Fibroblast of lung (primary cell): ENCODE measurements at regions not wholly inside any gene's neighbourhood (a gene's known extent, or its start where the extent isn't known, plus 50 kb on each side); places are given as distances from the start of the nearest gene placed in this dataset.

Experiments
- DNase-seq, 2 donors: peaks; one replicate each; pipeline versions ENCODE4 v3.0.0 to v3.0.0-alpha.2; 2010; ENCODE audit warnings: low read depth in 2 of 2
- H2AFZ ChIP-seq: 2 replicates; pipeline ENCODE4 v1.5.1; 2012; ENCODE audit warnings: low read length, control low read depth, inconsistent platforms
- H3K27ac ChIP-seq: 2 replicates; pipeline ENCODE4 v1.5.1; 2011; ENCODE audit warnings: low read length, control low read depth; ENCODE audit not compliant: insufficient read depth
- H3K27me3 ChIP-seq: 2 replicates; pipeline ENCODE4 v1.5.1; 2011; ENCODE audit warnings: mild to moderate bottlenecking, low read length; ENCODE audit not compliant: control insufficient read depth, insufficient read depth
- H3K36me3 ChIP-seq: 2 replicates; pipeline ENCODE4 v1.5.1; 2011; ENCODE audit warnings: low read length; ENCODE audit not compliant: control insufficient read depth, insufficient read depth
- H3K4me1 ChIP-seq: 2 replicates; pipeline ENCODE4 v1.5.1; 2011; ENCODE audit warnings: low read length; ENCODE audit not compliant: control insufficient read depth, insufficient read depth; ENCODE audit errors: extremely low read depth
- H3K4me2 ChIP-seq: 2 replicates; pipeline ENCODE4 v1.5.1; 2011; ENCODE audit warnings: low read length, control low read depth; ENCODE audit not compliant: insufficient read depth; ENCODE audit errors: extremely low read depth
- H3K4me3 ChIP-seq, 4 experiments: fragments of 200-600 bp in 1 of 4; sonication (generic) in 1 of 4; replicated peaks in 1 of 4; 2 replicates each; pipeline ENCODE4 v1.5.1; 2011 to 2016; ENCODE audit warnings: low read length in 4 of 4, low read depth in 3 of 4, mild to moderate bottlenecking in 3 of 4, control low read depth in 2 of 4, inconsistent platforms in 1 of 4, mixed read lengths in 1 of 4; ENCODE audit not compliant: insufficient read depth in 1 of 4; ENCODE audit errors: control extremely low read depth in 1 of 4
- H3K79me2 ChIP-seq: 2 replicates; pipeline ENCODE4 v1.5.1; 2012; ENCODE audit warnings: mild to moderate bottlenecking, low read length, inconsistent platforms; ENCODE audit not compliant: control insufficient read depth, insufficient read depth
- H3K9ac ChIP-seq: 2 replicates; pipeline ENCODE4 v1.5.1; 2011; ENCODE audit warnings: mild to moderate bottlenecking, low read length, control low read depth; ENCODE audit not compliant: insufficient read depth
- H3K9me3 ChIP-seq: 2 replicates; pipeline ENCODE4 v1.5.1; 2012; ENCODE audit warnings: low read depth, low read length; ENCODE audit not compliant: control insufficient read depth, insufficient read depth
- H4K20me1 ChIP-seq: 2 replicates; pipeline ENCODE4 v1.5.1; 2011; ENCODE audit warnings: low read length; ENCODE audit not compliant: control insufficient read depth, insufficient read depth; ENCODE audit errors: extremely low read depth
- EZH2 ChIP-seq: IDR thresholded peaks from 2 replicates; pipeline ENCODE4 v1.5.1; 2012; ENCODE audit warnings: low read length, control low read depth, mild to moderate bottlenecking; ENCODE audit errors: missing control alignments
- TF ChIP-seq, protein P1 (sequence below), 2 donors: IDR thresholded peaks in 1 of 2; conservative IDR thresholded peaks in 1 of 2; 1 replicate in 1 of 2; 2 replicates in 1 of 2; pipeline ENCODE4 v1.5.1; 2011 to 2012; ENCODE audit warnings: low read length in 2 of 2, control low read depth in 1 of 2, inconsistent platforms in 1 of 2, low read depth in 1 of 2, mild to moderate bottlenecking in 1 of 2

- TF ChIP-seq EZH2 = no peak
- TF ChIP-seq, protein P1, sequence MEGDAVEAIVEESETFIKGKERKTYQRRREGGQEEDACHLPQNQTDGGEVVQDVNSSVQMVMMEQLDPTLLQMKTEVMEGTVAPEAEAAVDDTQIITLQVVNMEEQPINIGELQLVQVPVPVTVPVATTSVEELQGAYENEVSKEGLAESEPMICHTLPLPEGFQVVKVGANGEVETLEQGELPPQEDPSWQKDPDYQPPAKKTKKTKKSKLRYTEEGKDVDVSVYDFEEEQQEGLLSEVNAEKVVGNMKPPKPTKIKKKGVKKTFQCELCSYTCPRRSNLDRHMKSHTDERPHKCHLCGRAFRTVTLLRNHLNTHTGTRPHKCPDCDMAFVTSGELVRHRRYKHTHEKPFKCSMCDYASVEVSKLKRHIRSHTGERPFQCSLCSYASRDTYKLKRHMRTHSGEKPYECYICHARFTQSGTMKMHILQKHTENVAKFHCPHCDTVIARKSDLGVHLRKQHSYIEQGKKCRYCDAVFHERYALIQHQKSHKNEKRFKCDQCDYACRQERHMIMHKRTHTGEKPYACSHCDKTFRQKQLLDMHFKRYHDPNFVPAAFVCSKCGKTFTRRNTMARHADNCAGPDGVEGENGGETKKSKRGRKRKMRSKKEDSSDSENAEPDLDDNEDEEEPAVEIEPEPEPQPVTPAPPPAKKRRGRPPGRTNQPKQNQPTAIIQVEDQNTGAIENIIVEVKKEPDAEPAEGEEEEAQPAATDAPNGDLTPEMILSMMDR (conservative IDR thresholded peaks at IDR 0.05 in 1 of 2, IDR thresholded peaks at IDR 0.05 in 1 of 2; ENCODE audit: low read depth in 1 of 2, low read length in 2 of 2) = no peak
- H3K36me3 ChIP-seq = no peaks in the 10 kb centered on the region
- no peak overlapping the region for H3K27ac ChIP-seq
- no peaks in the 10 kb centered on the region for H3K79me2 ChIP-seq
- H3K4me2 ChIP-seq = no peak overlapping the region
- no peak overlapping the region for H3K4me3 ChIP-seq
- no peaks in the 10 kb centered on the region for H4K20me1 ChIP-seq
- H2AFZ ChIP-seq = no peak overlapping the region
- no peak overlapping the region for H3K9ac ChIP-seq
- H3K27me3 ChIP-seq = no peaks in the 10 kb centered on the region
- H3K9me3 ChIP-seq = no peaks in the 10 kb centered on the region
- DNase-seq = no peak
- H3K4me1 ChIP-seq = no peaks in the 10 kb centered on the region
Observed at GRCh38 chr2:198231562-198231961, 427.2 kb downstream of the PLCL1 start.

DNA sequence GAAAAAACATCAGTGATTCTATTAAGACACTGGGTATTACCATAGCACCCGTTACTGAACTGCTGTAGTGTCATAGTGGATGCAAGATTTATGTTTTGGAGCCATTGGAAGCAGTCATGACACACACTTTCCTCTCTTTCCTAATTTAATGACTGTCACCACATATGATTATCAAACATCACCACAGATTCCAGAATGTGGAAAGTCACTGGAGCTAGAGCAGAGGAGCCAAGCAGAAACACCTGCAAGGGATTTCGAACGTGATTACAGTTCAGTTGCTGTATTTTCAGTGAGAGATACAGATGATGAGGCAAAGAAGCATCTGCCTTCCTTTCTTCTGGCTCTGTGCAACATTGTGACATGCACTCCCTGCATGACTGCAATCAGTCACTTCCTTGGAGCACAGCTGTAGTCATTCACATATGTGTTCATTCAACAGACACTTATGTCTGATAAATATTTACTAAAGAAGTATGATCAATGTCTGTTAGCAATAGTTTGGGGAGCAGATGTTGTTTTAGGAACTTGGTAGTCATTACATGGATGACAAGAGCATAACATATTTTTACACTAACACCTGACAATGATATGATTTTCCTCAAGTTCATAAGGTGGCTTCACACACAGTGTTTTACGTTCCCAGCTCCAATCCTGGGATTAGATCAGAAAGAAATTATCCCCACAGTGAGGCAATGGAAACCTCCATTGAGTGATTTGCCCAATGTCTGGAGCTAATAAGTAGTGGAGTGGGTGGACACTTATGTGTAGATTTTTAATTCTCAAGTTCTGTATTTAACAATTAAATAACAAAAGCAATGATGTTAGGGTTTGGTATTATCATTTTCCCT lies 416.6 kb downstream of the PLCL1 start:
- Histone ChIP-seq H4K20me1 (no peaks in the 10 kb centered on the region), H3K9me3 (no peaks in the 10 kb centered on the region), H3K27me3 (no peaks in the 10 kb centered on the region)

GRCh38 chr2:198219292-198219691 lies 414.9 kb downstream of the PLCL1 start:
- no peak overlapping the region for H3K9ac ChIP-seq
- H3K79me2 ChIP-seq = no peaks in the 10 kb centered on the region
- no peak overlapping the region for H3K27ac ChIP-seq
- H3K36me3 ChIP-seq = no peaks in the 10 kb centered on the region
- H3K9me3 ChIP-seq = no peaks in the 10 kb centered on the region
- no peak overlapping the region for H2AFZ ChIP-seq
- TF ChIP-seq, protein P1 (conservative IDR thresholded peaks at IDR 0.05 in 1 of 2, IDR thresholded peaks at IDR 0.05 in 1 of 2; ENCODE audit: low read depth in 1 of 2, low read length in 2 of 2) = no peak
- TF ChIP-seq EZH2 = no peak
- DNase-seq = no peak
- H3K4me1 ChIP-seq = no peaks in the 10 kb centered on the region
- H3K4me2 ChIP-seq = no peak overlapping the region
- H4K20me1 ChIP-seq = no peaks in the 10 kb centered on the region
- no peaks in the 10 kb centered on the region for H3K27me3 ChIP-seq
- H3K4me3 ChIP-seq = no peak overlapping the region

More for the DNA sequence above, 416.6 kb downstream of the PLCL1 start:
- Histone ChIP-seq H3K36me3 (no peaks in the 10 kb centered on the region), H3K4me2 (no peak overlapping the region), H3K4me1 (no peaks in the 10 kb centered on the region), H2AFZ (no peak overlapping the region), H3K4me3 (no peak overlapping the region), H3K79me2 (no peaks in the 10 kb centered on the region), H3K27ac (no peak overlapping the region), H3K9ac (no peak overlapping the region)
- peak in 1 of 2 donors; percentile 48 for DNase-seq
- TF ChIP-seq EZH2 = no peak
- TF ChIP-seq, protein P1 (conservative IDR thresholded peaks at IDR 0.05 in 1 of 2, IDR thresholded peaks at IDR 0.05 in 1 of 2; ENCODE audit: low read depth in 1 of 2, low read length in 2 of 2) = no peak
